Activated CD8-positive, alpha-beta memory T cell treated with anti-CD3 and anti-CD28 coated beads, Interleukin-2, amount 50 U/mL, for 24 hours (primary cell): ENCODE measurements at regions not wholly inside any gene's neighbourhood (a gene's known extent, or its start where the extent isn't known, plus 50 kb on each side); places are given as distances from the start of the nearest gene placed in this dataset.

Source experiments
- DNase-seq: peaks from one replicate; pipeline ENCODE4 v3.0.0-alpha.2; 2020; ENCODE audit errors: extremely low read depth

DNA sequence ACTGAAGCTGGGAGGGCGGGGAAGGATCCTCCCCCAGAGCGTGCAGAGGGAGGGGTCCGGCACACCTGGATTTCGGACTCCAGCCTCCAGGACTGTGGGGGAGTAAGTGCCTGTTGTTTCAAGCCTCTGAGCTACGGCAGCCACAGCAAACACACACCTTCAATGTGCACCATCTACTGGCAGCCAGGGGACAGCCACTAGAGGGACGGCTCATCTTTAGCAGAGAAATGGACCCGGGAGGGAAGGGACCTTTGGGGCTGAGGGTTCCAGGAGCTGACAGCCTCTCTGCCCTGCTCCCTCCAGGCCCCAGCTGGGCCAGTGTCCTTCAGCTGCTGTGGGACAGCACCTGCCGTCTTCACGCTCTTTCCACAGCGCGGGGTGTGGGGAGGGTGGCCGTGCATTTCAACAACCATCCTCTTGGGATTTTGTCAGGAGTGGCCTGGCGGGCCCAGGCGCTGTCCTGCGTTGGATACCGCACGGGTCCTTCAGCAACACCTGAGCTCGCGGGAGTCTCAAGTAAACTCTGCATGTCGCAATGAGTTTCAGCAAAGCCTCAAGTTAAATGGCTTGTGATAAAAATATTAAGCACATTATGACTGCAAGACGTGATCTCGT is 209.2 kb upstream of the C14orf180 start:
- no peak for DNase-seq

- DNase-seq = no peak
Measured at GRCh38 chr14:104371031-104371430, 208.5 kb upstream of the C14orf180 start.

DNA sequence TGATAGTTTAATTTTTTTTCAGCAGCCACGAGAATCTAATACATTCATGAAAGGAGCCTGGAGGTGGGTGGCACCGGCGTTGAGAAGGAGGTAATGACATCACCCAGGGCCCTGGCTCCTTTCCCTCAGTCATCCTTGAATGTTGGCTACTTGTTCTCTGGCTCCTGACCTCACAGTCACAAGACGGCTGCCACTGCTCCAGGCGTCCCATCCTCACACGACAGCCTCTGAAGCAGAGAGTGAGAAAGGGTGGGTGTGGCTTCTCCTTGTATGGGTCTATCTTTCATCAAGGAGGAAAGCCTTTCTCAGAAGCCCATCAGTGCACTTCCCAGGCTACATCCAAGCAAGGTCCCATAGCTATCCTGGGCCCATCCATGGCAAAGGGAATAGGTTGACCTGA is 207.6 kb upstream of the C14orf180 start:
- no peak for DNase-seq

DNA sequence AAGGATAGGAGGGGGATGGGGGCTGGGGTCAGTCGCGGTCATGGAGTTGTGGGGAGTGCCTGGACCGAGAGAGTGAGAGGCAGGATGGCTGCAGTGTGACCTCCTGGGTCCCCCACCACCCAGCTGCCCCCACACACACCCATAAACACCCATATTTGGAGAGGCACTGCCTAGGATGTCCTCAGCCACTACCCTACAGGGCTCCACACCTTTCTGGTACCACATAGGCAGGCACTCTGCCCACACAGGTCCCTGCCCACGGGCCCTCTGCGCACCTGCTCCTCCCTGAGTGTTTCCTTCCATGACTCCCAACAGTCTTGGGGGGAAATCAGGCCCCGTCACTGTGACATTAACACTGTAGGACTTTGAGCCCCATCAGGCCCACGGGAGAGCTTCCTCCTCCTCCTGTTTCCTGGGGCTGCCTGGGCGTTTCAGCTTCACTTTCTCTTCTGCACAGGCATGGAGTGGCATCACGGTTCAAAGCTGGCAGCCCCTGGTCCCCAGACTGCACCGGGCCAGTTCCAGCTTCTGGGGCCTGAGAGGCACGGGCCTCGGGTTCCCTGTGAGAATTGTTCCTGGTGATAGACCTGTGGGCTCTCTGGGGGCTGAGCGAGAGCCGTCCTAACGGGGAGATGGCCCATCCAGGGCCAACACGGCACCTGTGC is 207.0 kb upstream of the C14orf180 start:
- DNase-seq = no peak

GRCh38 chr14:104373055-104373854 is 206.3 kb upstream of the C14orf180 start:
- DNase-seq = no peak

- no peak for DNase-seq
Measured at GRCh38 chr14:104373855-104374717, 205.5 kb upstream of the C14orf180 start.

GRCh38 chr14:104374718-104375080 is 204.9 kb upstream of the C14orf180 start:
- no peak for DNase-seq

- DNase-seq = no peak
Measured at GRCh38 chr14:104375551-104376201, 203.9 kb upstream of the C14orf180 start.

- DNase-seq = no peak
Measured at GRCh38 chr14:104376202-104377140, 203.1 kb upstream of the C14orf180 start.

GRCh38 chr14:104377256-104377655 is 202.3 kb upstream of the C14orf180 start:
- DNase-seq = no peak

GRCh38 chr14:104378698-104379113 is 200.9 kb upstream of the C14orf180 start:
- DNase-seq = no peak

DNA sequence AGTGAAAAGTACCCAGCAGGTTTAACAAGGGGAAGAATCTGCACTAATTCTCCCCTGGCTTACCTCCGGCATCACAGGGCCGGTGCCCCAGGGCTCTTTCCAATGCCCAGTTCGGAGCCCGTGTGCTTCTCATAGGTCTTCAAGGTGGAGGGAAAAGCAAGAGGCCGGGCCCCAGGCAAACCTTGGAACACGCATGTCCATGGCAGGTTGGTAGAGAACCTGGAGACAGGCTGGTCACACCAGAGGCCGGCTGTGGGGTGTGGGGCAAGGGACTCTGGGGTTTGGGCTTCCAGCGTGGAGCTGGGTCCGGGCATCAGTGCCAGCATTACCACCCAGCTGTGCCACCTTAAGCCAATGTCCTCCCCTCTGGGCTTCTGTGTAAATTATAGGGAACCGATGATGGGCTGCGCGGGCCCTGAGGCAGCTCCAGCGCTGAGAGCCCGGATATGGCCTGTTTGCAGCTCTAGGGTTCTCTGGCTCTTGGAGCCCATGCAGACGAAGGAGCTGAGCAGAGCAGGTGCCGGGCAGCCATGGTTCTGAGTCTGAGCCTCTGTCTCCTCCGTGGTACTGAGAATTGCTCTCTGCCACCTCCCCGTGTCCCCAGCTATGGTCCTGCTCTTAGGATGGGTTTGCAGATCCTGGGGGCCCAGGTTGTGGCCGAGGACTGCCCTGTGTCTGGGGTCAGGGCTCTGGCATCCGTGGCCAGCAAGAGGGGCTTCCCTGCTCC is 197.0 kb upstream of the C14orf180 start:
- no peak for DNase-seq

- DNase-seq = no peak
Measured at GRCh38 chr14:104383088-104383995, 196.2 kb upstream of the C14orf180 start.

DNA sequence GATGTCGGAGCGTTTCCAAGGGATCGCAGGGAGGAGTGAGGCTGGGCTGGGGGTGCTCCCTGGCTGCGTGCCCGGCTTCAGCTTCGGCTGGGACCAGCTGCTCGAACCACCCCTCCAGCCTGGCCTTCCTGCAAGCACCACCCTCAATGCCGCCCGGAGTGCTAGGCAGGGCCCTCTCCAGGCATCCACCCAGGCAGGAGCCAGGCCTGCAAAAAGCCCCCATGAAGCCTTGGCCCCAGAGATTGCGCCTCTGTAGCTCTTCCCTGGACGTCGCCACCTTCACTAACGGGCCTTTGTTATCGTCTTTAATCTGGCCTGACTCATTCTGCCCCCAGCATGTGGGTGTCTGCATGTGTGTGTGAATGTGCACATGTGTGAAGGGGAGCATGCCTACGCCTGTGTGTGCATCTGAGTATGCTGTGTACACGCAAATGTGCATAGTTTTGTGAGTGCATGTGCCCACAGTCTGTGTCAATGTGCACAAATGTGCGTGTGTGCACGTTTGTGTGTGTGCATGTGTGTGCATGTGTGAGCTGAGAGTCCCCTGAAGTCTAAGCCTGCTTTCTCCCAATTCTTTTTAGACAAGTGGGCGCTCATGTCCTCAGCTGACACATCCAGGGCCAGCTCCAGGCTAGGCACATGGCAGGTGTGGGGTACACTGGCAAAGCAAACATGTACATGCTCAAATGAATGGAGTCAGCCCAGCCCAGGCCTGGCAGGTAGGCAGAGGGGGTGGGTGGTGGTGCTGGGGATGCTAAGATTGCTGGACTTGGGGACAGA is 195.4 kb upstream of the C14orf180 start:
- no peak for DNase-seq

DNA sequence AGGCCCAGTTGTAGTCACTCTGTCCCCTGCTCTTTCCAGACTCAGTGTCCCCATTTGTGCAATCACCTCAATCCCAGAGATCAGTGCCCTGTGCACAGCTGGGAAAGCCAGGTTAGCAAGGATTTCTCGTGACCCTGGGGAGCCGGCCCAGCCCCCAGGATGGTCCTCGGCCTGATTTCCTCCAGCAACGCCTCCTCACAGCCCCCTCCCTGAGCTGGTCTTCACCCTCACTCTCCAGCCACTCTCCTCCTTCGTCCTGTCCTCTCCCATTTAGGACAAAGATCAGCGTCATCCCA is 194.8 kb upstream of the C14orf180 start:
- no peak for DNase-seq

DNA sequence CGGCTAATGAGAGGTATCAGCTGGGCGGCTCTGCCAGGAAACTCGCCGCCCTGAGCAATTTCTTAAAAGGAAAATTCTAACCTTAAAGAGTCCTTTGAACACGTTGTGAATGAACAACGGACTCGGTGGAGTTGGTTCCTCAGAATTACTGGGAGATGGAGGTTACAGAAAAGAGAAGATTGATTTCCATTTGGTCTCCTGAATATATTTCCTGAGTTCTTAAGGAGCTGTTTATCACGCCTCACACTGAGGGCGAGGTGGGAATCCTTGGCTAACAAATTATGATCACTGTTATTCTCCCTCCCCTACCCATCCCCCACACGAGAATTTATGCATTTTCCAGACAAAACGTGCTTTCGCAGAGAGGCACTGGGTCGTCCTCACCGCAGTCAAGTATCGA is 194.5 kb upstream of the C14orf180 start:
- DNase-seq = no peak

GRCh38 chr14:104385531-104386101 is 193.9 kb upstream of the C14orf180 start:
- DNase-seq = no peak
